ENCODE measurements at regions not wholly inside any gene's neighbourhood (a gene's known extent, or its start where the extent isn't known, plus 50 kb on each side); places are given as distances from the start of the nearest gene placed in this dataset.

DNA sequence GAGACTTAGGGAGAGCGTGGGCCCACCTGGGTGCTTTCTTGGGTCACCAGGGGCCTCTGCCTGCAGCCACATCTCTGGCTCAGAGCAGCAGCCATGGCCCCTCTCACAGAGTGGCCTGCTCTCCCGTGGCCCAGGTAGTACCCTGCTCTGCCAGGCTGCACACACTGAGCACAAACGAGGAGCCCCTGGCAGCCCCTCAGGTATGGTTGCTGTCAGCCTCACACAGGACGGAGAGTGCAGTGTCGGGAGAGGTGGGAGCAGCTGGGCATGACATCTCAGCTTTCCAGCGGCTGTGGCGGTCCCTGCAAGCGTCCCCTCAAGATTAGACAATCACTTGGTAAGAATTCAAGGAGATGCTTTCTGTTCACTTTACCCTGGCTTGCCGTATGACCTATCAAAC, 137.0 kb upstream of the IRX4 start:
- H2AFZ ChIP-seq (ENCODE audit: low read depth, low read length), result no peak overlapping the region
- dilution Hi-C loops (cut with MboI; ENCODE audit: extremely low pct_ligation_motif_present, low sequenced_read_pairs), result no loop called here
- H3K4me2 ChIP-seq (ENCODE audit: insufficient read depth, low read length), result no peak overlapping the region
- no peak overlapping the region for H3K9ac ChIP-seq (replicated peaks; ENCODE audit: extremely low read depth, insufficient read depth, low read length)
- no peak for TF ChIP-seq JUN (IDR thresholded peaks at IDR 0.05; ENCODE audit: borderline replicate concordance, insufficient read depth, insufficient read length, low read depth)
- no peak for TF ChIP-seq POLR2A (IDR thresholded peaks at IDR 0.05; ENCODE audit: low read depth, low read length)
- TF ChIP-seq FOS (IDR thresholded peaks at IDR 0.05; ENCODE audit: borderline replicate concordance, insufficient read depth, low read length), result no peak
- TF ChIP-seq, protein P1, sequence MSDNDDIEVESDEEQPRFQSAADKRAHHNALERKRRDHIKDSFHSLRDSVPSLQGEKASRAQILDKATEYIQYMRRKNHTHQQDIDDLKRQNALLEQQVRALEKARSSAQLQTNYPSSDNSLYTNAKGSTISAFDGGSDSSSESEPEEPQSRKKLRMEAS (IDR thresholded peaks at IDR 0.05; ENCODE audit: insufficient read depth, insufficient read length), result no peak
- no peak for TF ChIP-seq EZH2 (IDR thresholded peaks at IDR 0.05; ENCODE audit: borderline replicate concordance, low read depth, low read length, severe bottlenecking)
- TF ChIP-seq POLR2AphosphoS5 (IDR thresholded peaks at IDR 0.05; ENCODE audit: insufficient read depth, low read depth, low read length), result no peak
- TF ChIP-seq MYC (IDR thresholded peaks at IDR 0.05; ENCODE audit: low read depth, low read length), result no peak
- TF ChIP-seq, protein P2, sequence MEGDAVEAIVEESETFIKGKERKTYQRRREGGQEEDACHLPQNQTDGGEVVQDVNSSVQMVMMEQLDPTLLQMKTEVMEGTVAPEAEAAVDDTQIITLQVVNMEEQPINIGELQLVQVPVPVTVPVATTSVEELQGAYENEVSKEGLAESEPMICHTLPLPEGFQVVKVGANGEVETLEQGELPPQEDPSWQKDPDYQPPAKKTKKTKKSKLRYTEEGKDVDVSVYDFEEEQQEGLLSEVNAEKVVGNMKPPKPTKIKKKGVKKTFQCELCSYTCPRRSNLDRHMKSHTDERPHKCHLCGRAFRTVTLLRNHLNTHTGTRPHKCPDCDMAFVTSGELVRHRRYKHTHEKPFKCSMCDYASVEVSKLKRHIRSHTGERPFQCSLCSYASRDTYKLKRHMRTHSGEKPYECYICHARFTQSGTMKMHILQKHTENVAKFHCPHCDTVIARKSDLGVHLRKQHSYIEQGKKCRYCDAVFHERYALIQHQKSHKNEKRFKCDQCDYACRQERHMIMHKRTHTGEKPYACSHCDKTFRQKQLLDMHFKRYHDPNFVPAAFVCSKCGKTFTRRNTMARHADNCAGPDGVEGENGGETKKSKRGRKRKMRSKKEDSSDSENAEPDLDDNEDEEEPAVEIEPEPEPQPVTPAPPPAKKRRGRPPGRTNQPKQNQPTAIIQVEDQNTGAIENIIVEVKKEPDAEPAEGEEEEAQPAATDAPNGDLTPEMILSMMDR (IDR thresholded peaks at IDR 0.05; ENCODE audit: extremely low read depth in 1 of 2, insufficient read depth in 1 of 2, low read depth in 1 of 2, low read length in 2 of 2), result no peak
- no peak for TF ChIP-seq GATA2 (IDR thresholded peaks at IDR 0.05; ENCODE audit: insufficient read depth, insufficient read length, low read depth, low read length)
- CTCF ChIA-PET, result no interaction called here
- FAIRE-seq (no peak), DNase-seq (ENCODE audit: low read depth, low spot score) (no peak)
- no peaks in the 10 kb centered on the region for H4K20me1 ChIP-seq (replicated peaks; ENCODE audit: control insufficient read depth, extremely low read depth, insufficient read depth, low read length)
- no peaks in the 10 kb centered on the region for H3K27me3 ChIP-seq (ENCODE audit: control insufficient read depth in 2 of 2, insufficient read depth in 2 of 2, low read length in 2 of 2)
- no peaks in the 10 kb centered on the region for H3K36me3 ChIP-seq (ENCODE audit: control insufficient read depth in 2 of 2, extremely low read depth in 1 of 2, insufficient read depth in 2 of 2, low read length in 2 of 2)
- no peaks in the 10 kb centered on the region for H3K79me2 ChIP-seq (ENCODE audit: control insufficient read depth, insufficient read depth, low read length)
- no TSS peak for BruUV-seq (replicated peaks)
- no peak overlapping the region for H3K27ac ChIP-seq (ENCODE audit: insufficient read depth, low read depth, low read length)
- no peak overlapping the region for H3K4me3 ChIP-seq (replicated peaks in 1 of 3; ENCODE audit: insufficient read depth in 1 of 3, low read depth in 1 of 3, low read length in 3 of 3)
- no peaks in the 10 kb centered on the region for H3K4me1 ChIP-seq (ENCODE audit: control insufficient read depth, extremely low read depth, insufficient read depth, low read length)
- POLR2A ChIA-PET, result no interaction called here
- intact Hi-C loops (cut with micrococcal nuclease), result loop anchor here (5.0 kb wide), 1 partner anchor 352 kb away; no protein-coding TSS in a partner anchor
- H3K9me3 ChIP-seq (replicated peaks; ENCODE audit: control insufficient read depth, insufficient read depth, low read length), result no peaks in the 10 kb centered on the region
- no peaks in the 10 kb centered on the region for H3K9me1 ChIP-seq (replicated peaks; ENCODE audit: control insufficient read depth, extremely low read depth, insufficient read depth, low read length)

Measured in endothelial cell of umbilical vein (primary cell).